Neural crest cell (in vitro differentiated cells): ENCODE measurements at regions not wholly inside any gene's neighbourhood (a gene's known extent, or its start where the extent isn't known, plus 50 kb on each side); places are given as distances from the start of the nearest gene placed in this dataset.
A peak's percentile ranks its signal among the peaks of the same experiment; 100 is the strongest.

Source experiments
- DNase-seq: peaks from one replicate; pipeline ENCODE4 v3.0.0; 2021; ENCODE audit warnings: low read depth, mixed read lengths, low spot score
- H3K27ac Mint-ChIP-seq: one replicate; pipeline ENCODE4 v1.8.0; 2021; ENCODE audit warnings: mild to moderate bottlenecking, mixed read lengths; ENCODE audit not compliant: unreplicated experiment
- H3K27me3 Mint-ChIP-seq: 2 replicates; pipeline ENCODE4 v1.8.0; 2021; ENCODE audit warnings: low read depth, mild to moderate bottlenecking, mixed read lengths
- H3K36me3 Mint-ChIP-seq: 2 replicates; pipeline ENCODE4 v1.8.0; 2021; ENCODE audit warnings: low read depth, mild to moderate bottlenecking, mixed read lengths
- H3K4me1 Mint-ChIP-seq: 2 replicates; pipeline ENCODE4 v1.8.0; 2021; ENCODE audit warnings: mixed read lengths
- H3K4me3 Mint-ChIP-seq: one replicate; pipeline ENCODE4 v1.8.0; 2021; ENCODE audit warnings: mild to moderate bottlenecking, mixed read lengths
- H3K9me3 Mint-ChIP-seq: 2 replicates; pipeline ENCODE4 v1.8.0; 2021; ENCODE audit warnings: mixed read lengths
- CTCF ChIP-seq: fragments of 200-600 bp; sonication (generic); conservative IDR thresholded peaks from 2 replicates; pipeline ENCODE4 v1.5.0; 2021; ENCODE audit warnings: antibody characterized with exemption, mild to moderate bottlenecking

GRCh38 chr16:73191660-73192046 is 143.7 kb upstream of the ZFHX3 start:
- Mint-ChIP-seq H3K4me3 (no peak overlapping the region), H3K9me3 (peaks cover 3% of the 10 kb centered on the region), H3K27ac (no peak overlapping the region), H3K36me3 (no peaks in the 10 kb centered on the region), H3K27me3 (peaks cover 3% of the 10 kb centered on the region), H3K4me1 (peaks cover 37% of the 10 kb centered on the region)
- no peak for TF ChIP-seq CTCF
- DNase-seq, result no peak

GRCh38 chr16:73190688-73191659 is 143.0 kb upstream of the ZFHX3 start:
- Mint-ChIP-seq H3K4me3 (no peak overlapping the region), H3K27me3 (peaks cover 3% of the 10 kb centered on the region), H3K4me1 (peaks cover 39% of the 10 kb centered on the region), H3K36me3 (no peaks in the 10 kb centered on the region), H3K27ac (no peak overlapping the region), H3K9me3 (peaks cover 3% of the 10 kb centered on the region)
- no peak for TF ChIP-seq CTCF
- no peak for DNase-seq

GRCh38 chr16:73190256-73190655 is 142.3 kb upstream of the ZFHX3 start:
- H3K9me3 Mint-ChIP-seq, result no peaks in the 10 kb centered on the region
- DNase-seq, result no peak
- H3K4me3 Mint-ChIP-seq, result no peak overlapping the region
- H3K27me3 Mint-ChIP-seq, result peaks cover 3% of the 10 kb centered on the region
- no peaks in the 10 kb centered on the region for H3K36me3 Mint-ChIP-seq
- peaks cover 42% of the 10 kb centered on the region for H3K4me1 Mint-ChIP-seq
- TF ChIP-seq CTCF, result no peak
- no peak overlapping the region for H3K27ac Mint-ChIP-seq

- no peak for DNase-seq
- H3K4me3 Mint-ChIP-seq, result no peak overlapping the region
- TF ChIP-seq CTCF, result no peak
- H3K36me3 Mint-ChIP-seq, result no peaks in the 10 kb centered on the region
- H3K9me3 Mint-ChIP-seq, result no peaks in the 10 kb centered on the region
- H3K27me3 Mint-ChIP-seq, result peaks cover 3% of the 10 kb centered on the region
- H3K4me1 Mint-ChIP-seq, result peaks cover 44% of the 10 kb centered on the region
- H3K27ac Mint-ChIP-seq, result peak overlapping the region; percentile 14
Measured at GRCh38 chr16:73189136-73189535, 141.2 kb upstream of the ZFHX3 start.

- Mint-ChIP-seq H3K9me3 (no peaks in the 10 kb centered on the region), H3K27ac (no peak overlapping the region), H3K4me3 (no peak overlapping the region), H3K4me1 (peaks cover 50% of the 10 kb centered on the region), H3K27me3 (peaks cover 3% of the 10 kb centered on the region), H3K36me3 (no peaks in the 10 kb centered on the region)
- no peak for DNase-seq
- TF ChIP-seq CTCF, result no peak
Measured at GRCh38 chr16:73186752-73187601, 139.0 kb upstream of the ZFHX3 start.
